NCI-H2029 (cell line): ENCODE measurements at regions not wholly inside any gene's neighbourhood (a gene's known extent, or its start where the extent isn't known, plus 50 kb on each side); places are given as distances from the start of the nearest gene placed in this dataset.

Experiments
- DNase-seq: peaks from one replicate; lab custom pipeline; 2025; lab: John Stamatoyannopoulos, UW

- no peak for DNase-seq
Measured at GRCh38 chr1:14102180-14102579, 402.2 kb downstream of the PRDM2 start.

- DNase-seq, result no peak
Measured at GRCh38 chr1:14103878-14104430, 404.0 kb downstream of the PRDM2 start.

DNA sequence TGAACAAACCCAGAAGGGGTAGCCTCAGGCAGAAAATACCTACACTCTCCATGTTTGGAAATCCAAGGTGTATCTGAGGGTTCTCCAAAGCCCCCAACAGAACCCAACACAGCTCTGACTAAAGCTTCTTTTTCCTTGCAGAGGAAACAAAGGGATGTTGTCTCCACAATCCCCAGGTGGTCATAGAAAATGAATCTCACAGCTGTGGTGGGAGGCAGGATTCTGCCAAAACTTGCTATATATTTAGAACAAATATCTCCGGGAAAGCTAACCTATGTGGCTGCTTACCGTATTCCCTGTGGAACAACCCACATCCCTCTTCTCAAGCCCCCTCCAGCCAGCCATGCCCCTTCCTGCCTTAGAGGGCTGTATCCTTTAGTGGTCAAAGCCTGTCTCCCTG is 406.1 kb downstream of the PRDM2 start:
- no peak for DNase-seq

- no peak for DNase-seq
Measured at GRCh38 chr1:14106679-14107313, 406.8 kb downstream of the PRDM2 start.

- DNase-seq, result peak; percentile 79
Measured at GRCh38 chr1:14108356-14109275, 408.6 kb downstream of the PRDM2 start.

DNA sequence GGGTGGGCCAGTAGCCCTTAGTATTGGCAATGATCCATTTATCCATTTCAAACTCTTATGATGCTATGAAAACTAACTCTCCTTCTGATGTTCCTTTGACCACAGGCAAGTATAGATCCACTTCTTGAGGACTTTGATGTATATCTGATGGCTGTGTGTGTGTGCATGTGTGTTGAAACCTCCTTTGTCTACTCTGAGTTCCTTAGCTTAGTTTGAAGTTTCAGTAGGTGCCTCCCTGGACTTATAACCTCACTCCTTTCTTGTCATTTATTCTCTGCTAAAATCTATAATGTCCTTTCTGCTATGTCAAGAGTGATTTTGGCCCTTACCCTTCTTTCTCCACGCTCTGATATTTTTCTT is 409.3 kb downstream of the PRDM2 start:
- no peak for DNase-seq

DNA sequence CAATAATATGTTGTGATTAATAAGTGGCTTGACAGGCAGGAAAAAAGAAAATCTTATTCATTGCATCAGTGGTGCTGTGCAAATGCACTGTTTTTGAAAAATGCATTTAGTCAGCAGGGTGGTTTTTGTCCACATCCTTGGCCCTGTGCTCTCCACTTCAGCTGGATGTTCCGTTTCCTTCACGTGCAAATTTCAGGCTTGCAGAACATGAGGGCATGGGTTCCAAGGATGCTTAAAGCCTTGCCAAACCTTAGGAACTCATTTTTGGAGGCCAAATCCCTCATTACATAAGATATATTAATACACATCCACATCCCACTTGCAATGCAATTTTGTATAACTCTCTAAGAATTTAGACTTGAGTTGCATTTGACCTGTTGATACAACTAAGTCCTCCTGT is 410.1 kb downstream of the PRDM2 start:
- no peak for DNase-seq

- DNase-seq, result no peak
Measured at GRCh38 chr1:14111121-14111520, 411.1 kb downstream of the PRDM2 start.

DNA sequence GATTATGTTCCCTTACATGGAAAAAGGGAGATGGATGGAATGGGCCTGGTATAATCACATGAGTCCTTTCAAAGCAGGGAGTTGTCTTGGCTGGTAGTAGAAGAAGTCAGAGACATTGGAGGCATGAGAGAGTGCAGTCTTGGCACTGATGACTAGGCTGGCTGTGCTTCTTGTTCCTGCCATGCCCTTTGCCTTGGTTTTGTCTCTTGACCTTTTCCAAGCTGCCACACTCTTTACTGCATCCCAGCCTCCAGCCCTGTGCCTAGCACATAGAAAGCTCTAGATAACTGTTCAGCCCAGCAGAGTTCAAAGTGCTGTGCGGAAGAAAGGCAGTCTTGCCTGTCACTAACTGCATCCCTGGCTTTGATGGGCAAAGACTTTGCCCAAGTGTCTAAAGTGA is 412.6 kb downstream of the PRDM2 start:
- no peak for DNase-seq

DNA sequence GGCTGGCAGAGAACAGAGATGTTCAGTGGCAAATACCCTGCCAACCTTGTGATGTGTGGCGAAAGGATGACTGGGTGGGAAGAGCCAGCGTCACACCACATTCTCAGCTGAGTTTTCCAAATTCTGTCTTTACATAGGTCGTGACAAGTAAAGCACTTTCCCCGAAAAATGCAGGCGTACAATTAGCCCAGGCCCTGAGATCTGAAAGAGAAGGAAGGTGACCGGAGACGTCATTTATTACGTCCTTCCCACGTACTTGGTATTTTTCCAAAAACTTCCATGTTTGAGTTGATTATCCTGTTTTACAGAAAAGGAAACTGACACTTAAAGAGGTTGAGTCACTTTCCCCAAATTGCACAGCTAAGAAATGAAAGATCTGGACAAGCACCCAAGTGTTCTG is 413.3 kb downstream of the PRDM2 start:
- no peak for DNase-seq

GRCh38 chr1:14113841-14114567 is 414.0 kb downstream of the PRDM2 start:
- peak; percentile 55 for DNase-seq

- no peak for DNase-seq
Measured at GRCh38 chr1:14115976-14116375, 416.0 kb downstream of the PRDM2 start.

DNA sequence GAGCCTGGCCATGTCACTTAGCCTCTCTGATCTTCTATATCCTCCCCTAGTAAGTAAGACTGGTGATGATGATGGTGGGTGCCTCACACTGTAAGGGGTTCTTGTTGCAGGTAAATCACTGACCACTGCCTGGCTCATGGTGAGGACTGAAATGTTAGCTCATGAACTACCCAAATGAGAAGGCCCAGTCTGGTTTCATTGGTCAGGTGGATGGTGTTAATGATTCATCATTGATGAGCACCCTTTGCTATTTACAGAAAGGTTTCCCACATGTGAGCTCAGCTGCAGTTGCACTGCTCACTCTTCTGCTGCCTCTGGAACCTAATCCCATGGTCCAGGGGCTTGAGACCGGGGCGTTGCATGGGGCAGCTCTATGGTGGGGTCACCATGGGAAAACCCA is 417.7 kb downstream of the PRDM2 start:
- DNase-seq, result no peak

DNA sequence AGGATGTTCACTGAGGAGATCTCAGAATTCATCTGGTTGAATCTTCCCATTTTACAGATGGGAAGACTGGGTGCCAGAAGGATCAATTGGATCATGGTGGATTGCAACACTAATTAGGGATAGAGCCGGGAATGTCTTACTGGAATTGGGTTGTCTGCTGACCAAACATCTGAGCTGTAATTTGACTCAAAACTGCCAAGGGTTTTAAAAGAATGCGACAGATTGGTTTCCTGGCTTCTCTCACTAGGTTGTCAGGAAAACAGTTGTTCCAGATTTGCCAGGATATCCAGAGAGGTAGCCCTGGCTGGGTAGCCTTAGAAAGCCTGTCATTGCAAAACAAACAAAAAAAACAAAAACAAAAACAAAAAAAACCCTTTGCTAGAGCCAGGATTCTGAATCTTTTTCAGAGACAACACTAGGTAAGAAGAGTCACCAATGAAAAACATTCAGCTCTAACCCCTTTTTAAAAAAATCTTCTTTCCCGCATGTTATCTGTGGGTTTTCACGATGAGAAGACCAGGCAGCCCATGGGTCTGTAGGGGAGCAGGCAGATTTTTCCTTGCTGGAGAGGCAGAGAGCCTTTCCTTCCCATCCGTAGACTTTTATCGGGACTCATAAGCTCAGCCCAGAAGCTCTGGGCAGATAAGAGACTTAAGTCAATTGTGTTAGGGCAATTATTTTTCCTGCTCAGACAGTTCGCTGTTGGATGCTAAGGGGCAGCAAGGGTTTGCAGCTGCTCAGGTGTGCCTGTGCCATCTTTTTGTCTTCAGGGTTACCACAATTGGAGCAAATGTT is 418.9 kb downstream of the PRDM2 start:
- DNase-seq, result no peak

GRCh38 chr1:14120895-14121294 is 420.9 kb downstream of the PRDM2 start:
- DNase-seq, result no peak

DNA sequence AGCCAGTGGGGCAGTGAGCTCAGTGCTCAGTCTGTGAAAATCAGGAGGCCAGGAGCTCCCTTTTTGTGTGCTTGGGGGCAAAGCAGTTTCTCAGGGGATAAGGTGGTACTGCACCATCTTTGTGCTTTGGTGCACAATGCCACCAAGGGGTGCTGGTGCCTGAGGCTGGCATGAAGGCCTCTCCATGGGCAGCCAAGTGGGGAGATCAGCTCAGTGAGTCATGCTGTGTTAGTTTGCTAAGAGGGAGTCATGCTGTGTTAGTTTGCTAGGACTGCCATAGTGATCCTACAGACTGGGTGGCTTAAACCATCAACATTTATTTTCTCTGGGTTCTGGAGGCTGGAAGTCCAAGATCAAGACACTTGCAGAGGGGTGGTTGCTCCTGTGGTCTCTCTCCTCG is 428.1 kb downstream of the PRDM2 start:
- no peak for DNase-seq

DNA sequence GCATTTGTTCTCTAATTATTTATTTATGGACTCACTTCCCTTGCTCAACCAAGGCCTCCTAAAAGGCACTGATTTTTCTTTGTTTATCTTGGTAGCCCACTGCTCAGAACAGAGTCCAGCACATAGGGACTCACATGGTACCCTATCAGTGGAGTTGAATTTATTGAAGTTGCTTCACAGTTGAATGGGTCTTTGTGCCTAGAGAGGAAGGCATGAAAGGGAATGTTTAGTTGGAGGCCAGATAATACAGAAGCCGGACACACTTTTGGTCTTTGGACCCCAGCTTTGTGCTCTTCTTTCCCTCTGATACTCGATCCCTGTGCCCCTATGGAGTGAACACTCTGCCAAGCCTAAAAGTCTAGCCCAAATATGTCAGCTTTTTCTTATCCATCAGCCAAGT is 429.0 kb downstream of the PRDM2 start:
- DNase-seq, result no peak

GRCh38 chr1:14135070-14135469 is 435.1 kb downstream of the PRDM2 start:
- DNase-seq, result no peak

GRCh38 chr1:14136152-14136763 is 436.3 kb downstream of the PRDM2 start:
- no peak for DNase-seq

GRCh38 chr1:14136881-14137280 is 436.9 kb downstream of the PRDM2 start:
- no peak for DNase-seq

- DNase-seq, result no peak
Measured at GRCh38 chr1:14137411-14138134, 437.6 kb downstream of the PRDM2 start.
